HEK293 (cell line): ENCODE measurements at regions not wholly inside any gene's neighbourhood (a gene's known extent, or its start where the extent isn't known, plus 50 kb on each side); places are given as distances from the start of the nearest gene placed in this dataset.

Experiments used
- OSR2 ChIP-seq: fragments of 450-650 bp; formaldehyde crosslinking; IDR thresholded peaks from 2 replicates; pipeline ENCODE4 v1.5.1; 2016; ENCODE audit warnings: missing biosample characterization, missing genetic modification characterization
- OVOL3 ChIP-seq: fragments of 450-650 bp; formaldehyde crosslinking; IDR thresholded peaks from 2 replicates; pipeline ENCODE4 v1.5.1; 2016; ENCODE audit warnings: missing biosample characterization, missing genetic modification characterization
- SALL2 ChIP-seq: fragments of 450-650 bp; formaldehyde crosslinking; IDR thresholded peaks from 2 replicates; pipeline ENCODE4 v1.5.0; 2017; ENCODE audit warnings: missing biosample characterization, mild to moderate bottlenecking, missing genetic modification characterization, borderline replicate concordance
- YY2 ChIP-seq: fragments of 450-650 bp; formaldehyde crosslinking; IDR thresholded peaks from 2 replicates; pipeline ENCODE4 v1.5.1; 2016; ENCODE audit warnings: missing biosample characterization, missing genetic modification characterization
- ZFP41 ChIP-seq: fragments of 450-650 bp; formaldehyde crosslinking; IDR thresholded peaks from 2 replicates; pipeline ENCODE4 v1.5.1; 2016; ENCODE audit warnings: missing biosample characterization, missing genetic modification characterization, borderline replicate concordance
- ZNF10 ChIP-seq: fragments of 450-650 bp; formaldehyde crosslinking; IDR thresholded peaks from 2 replicates; pipeline ENCODE4 v1.5.1; 2017; ENCODE audit warnings: missing biosample characterization, missing genetic modification characterization
- ZNF132 ChIP-seq: fragments of 450-650 bp; formaldehyde crosslinking; IDR thresholded peaks from 2 replicates; pipeline ENCODE4 v1.5.1; 2017; ENCODE audit warnings: missing biosample characterization, missing genetic modification characterization, borderline replicate concordance
- ZNF211 ChIP-seq: fragments of 450-650 bp; formaldehyde crosslinking; IDR thresholded peaks from 2 replicates; pipeline ENCODE4 v1.5.1; 2016; ENCODE audit warnings: low read depth, missing biosample characterization, missing genetic modification characterization
- ZNF311 ChIP-seq: fragments of 450-650 bp; formaldehyde crosslinking; IDR thresholded peaks from 2 replicates; pipeline ENCODE4 v1.5.1; 2017; ENCODE audit warnings: missing biosample characterization, missing genetic modification characterization, borderline replicate concordance
- ZNF350 ChIP-seq: fragments of 450-650 bp; formaldehyde crosslinking; IDR thresholded peaks from 2 replicates; pipeline ENCODE4 v1.5.0; 2017; ENCODE audit warnings: missing biosample characterization, mild to moderate bottlenecking, missing genetic modification characterization
- ZNF548 ChIP-seq: fragments of 450-650 bp; formaldehyde crosslinking; IDR thresholded peaks from 2 replicates; pipeline ENCODE4 v1.5.1; 2016; ENCODE audit warnings: missing biosample characterization, missing genetic modification characterization
- ZNF561 ChIP-seq: fragments of 450-650 bp; IDR thresholded peaks from 2 replicates; pipeline ENCODE4 v1.5.1; 2018; ENCODE audit warnings: missing biosample characterization, missing genetic modification characterization, borderline replicate concordance
- ZNF658 ChIP-seq: fragments of 450-650 bp; formaldehyde crosslinking; IDR thresholded peaks from 2 replicates; pipeline ENCODE4; 2016; ENCODE audit warnings: missing biosample characterization, missing genetic modification characterization
- ZNF670 ChIP-seq: fragments of 450-650 bp; formaldehyde crosslinking; IDR thresholded peaks from 2 replicates; pipeline ENCODE4 v1.5.1; 2016; ENCODE audit warnings: missing biosample characterization, missing genetic modification characterization, low read depth
- ZNF707 ChIP-seq: fragments of 450-650 bp; formaldehyde crosslinking; IDR thresholded peaks from 2 replicates; pipeline ENCODE4 v1.5.1; 2016; ENCODE audit warnings: missing biosample characterization, missing genetic modification characterization
- ZNF747 ChIP-seq: fragments of 450-650 bp; formaldehyde crosslinking; IDR thresholded peaks from 2 replicates; pipeline ENCODE4 v1.5.1; 2016; ENCODE audit warnings: missing biosample characterization, missing genetic modification characterization
- TF ChIP-seq, protein P1 (sequence below): fragments of 450-650 bp; formaldehyde crosslinking; IDR thresholded peaks from 2 replicates; pipeline ENCODE4 v1.5.1; 2016; ENCODE audit warnings: missing biosample characterization, missing genetic modification characterization
- TF ChIP-seq, protein P2 (sequence below): fragments of 450-650 bp; formaldehyde crosslinking; IDR thresholded peaks from 2 replicates; pipeline ENCODE4 v1.5.1; 2016; ENCODE audit warnings: missing biosample characterization, missing genetic modification characterization
- TF ChIP-seq, protein P3 (sequence below): fragments of 450-650 bp; formaldehyde crosslinking; IDR thresholded peaks from 2 replicates; pipeline ENCODE4 v1.5.1; 2016; ENCODE audit warnings: missing biosample characterization, missing genetic modification characterization
- TF ChIP-seq, protein P4 (sequence below): fragments of 450-650 bp; formaldehyde crosslinking; IDR thresholded peaks from 2 replicates; pipeline ENCODE4 v1.5.1; 2017; ENCODE audit warnings: missing biosample characterization, mild to moderate bottlenecking, missing genetic modification characterization, moderate library complexity
- TF ChIP-seq, protein P5 (sequence below): fragments of 450-650 bp; formaldehyde crosslinking; IDR thresholded peaks from 2 replicates; pipeline ENCODE4 v1.5.1; 2016; ENCODE audit warnings: missing biosample characterization, missing genetic modification characterization, low read depth
- TF ChIP-seq, protein P6 (sequence below): fragments of 450-650 bp; IDR thresholded peaks from 2 replicates; pipeline ENCODE4 v1.5.1; 2018; ENCODE audit warnings: missing biosample characterization, mild to moderate bottlenecking, missing genetic modification characterization
- TF ChIP-seq, protein P7 (sequence below): fragments of 450-650 bp; formaldehyde crosslinking; IDR thresholded peaks from 2 replicates; pipeline ENCODE4 v1.5.1; 2016; ENCODE audit warnings: missing biosample characterization, missing genetic modification characterization
- TF ChIP-seq, protein P8 (sequence below): fragments of 450-650 bp; formaldehyde crosslinking; IDR thresholded peaks from 2 replicates; pipeline ENCODE4 v1.5.1; 2017; ENCODE audit warnings: missing biosample characterization, missing genetic modification characterization

DNA sequence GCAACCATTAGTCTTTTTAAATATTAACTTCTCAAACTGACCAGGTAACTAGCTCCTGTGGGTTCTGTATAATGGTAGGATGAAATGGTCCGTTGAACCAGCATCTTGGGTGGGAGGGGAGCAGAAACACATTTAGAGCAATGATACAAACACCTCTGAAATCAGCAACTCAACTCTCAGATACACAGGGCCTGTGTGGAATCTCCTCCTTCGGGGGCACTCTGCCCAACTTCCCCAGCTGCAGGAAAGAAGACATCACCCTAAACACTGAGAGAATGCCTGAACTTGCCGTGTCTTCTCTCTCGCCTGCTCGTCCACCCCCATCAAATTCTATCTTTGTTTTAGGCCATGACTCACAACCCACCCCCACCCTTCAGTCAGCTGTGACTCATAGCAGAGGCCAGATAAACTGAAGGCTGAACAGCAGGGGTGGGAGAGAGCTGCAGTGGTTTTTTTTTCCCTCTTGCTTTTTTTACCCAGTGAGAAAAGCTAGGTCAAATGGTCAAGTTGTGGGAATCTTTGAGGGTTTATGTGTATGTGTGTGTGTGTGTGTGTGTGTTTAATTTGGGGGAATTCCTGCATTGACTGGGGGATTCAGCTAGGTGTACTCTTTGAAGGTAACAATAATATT, 593.4 kb upstream of the JAG1 start (continued):
- TF ChIP-seq ZNF10 (tag by site-specific recombination) (no peak), SALL2 (tag by site-specific recombination) (no peak), ZFP41 (no peak), ZNF311 (tag by site-specific recombination) (no peak), OVOL3 (tag by site-specific recombination) (no peak), ZNF747 (no peak), ZNF350 (tag by site-specific recombination) (no peak), OSR2 (tag by site-specific recombination) (no peak), ZNF658 (no peak), ZNF548 (tag by site-specific recombination) (no peak), ZNF670 (tag by site-specific recombination) (no peak), ZNF561 (tag by site-specific recombination) (no peak), YY2 (no peak), ZNF211 (tag by site-specific recombination) (no peak), ZNF132 (no peak), ZNF707 (tag by site-specific recombination) (no peak)
- TF ChIP-seq, protein P1, sequence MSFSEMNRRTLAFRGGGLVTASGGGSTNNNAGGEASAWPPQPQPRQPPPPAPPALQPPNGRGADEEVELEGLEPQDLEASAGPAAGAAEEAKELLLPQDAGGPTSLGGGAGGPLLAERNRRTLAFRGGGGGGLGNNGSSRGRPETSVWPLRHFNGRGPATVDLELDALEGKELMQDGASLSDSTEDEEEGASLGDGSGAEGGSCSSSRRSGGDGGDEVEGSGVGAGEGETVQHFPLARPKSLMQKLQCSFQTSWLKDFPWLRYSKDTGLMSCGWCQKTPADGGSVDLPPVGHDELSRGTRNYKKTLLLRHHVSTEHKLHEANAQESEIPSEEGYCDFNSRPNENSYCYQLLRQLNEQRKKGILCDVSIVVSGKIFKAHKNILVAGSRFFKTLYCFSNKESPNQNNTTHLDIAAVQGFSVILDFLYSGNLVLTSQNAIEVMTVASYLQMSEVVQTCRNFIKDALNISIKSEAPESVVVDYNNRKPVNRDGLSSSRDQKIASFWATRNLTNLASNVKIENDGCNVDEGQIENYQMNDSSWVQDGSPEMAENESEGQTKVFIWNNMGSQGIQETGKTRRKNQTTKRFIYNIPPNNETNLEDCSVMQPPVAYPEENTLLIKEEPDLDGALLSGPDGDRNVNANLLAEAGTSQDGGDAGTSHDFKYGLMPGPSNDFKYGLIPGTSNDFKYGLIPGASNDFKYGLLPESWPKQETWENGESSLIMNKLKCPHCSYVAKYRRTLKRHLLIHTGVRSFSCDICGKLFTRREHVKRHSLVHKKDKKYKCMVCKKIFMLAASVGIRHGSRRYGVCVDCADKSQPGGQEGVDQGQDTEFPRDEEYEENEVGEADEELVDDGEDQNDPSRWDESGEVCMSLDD (tag by site-specific recombination) = no peak
- TF ChIP-seq, protein P2, sequence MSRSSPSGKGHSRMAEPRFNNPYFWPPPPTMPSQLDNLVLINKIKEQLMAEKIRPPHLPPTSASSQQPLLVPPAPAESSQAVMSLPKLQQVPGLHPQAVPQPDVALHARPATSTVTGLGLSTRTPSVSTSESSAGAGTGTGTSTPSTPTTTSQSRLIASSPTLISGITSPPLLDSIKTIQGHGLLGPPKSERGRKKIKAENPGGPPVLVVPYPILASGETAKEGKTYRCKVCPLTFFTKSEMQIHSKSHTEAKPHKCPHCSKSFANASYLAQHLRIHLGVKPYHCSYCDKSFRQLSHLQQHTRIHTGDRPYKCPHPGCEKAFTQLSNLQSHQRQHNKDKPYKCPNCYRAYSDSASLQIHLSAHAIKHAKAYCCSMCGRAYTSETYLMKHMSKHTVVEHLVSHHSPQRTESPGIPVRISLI = peak; percentile 89
- TF ChIP-seq, protein P3, sequence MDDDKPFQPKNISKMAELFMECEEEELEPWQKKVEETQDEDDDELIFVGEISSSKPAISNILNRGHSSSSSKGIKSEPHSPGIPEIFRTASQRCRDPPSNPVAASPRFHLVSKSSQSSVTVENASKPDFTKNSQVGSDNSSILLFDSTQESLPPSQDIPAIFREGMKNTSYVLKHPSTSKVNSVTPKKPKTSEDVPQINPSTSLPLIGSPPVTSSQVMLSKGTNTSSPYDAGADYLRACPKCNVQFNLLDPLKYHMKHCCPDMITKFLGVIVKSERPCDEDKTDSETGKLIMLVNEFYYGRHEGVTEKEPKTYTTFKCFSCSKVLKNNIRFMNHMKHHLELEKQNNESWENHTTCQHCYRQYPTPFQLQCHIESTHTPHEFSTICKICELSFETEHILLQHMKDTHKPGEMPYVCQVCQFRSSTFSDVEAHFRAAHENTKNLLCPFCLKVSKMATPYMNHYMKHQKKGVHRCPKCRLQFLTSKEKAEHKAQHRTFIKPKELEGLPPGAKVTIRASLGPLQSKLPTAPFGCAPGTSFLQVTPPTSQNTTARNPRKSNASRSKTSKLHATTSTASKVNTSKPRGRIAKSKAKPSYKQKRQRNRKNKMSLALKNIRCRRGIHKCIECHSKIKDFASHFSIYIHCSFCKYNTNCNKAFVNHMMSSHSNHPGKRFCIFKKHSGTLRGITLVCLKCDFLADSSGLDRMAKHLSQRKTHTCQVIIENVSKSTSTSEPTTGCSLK (tag by site-specific recombination) = no peak
- TF ChIP-seq, protein P4, sequence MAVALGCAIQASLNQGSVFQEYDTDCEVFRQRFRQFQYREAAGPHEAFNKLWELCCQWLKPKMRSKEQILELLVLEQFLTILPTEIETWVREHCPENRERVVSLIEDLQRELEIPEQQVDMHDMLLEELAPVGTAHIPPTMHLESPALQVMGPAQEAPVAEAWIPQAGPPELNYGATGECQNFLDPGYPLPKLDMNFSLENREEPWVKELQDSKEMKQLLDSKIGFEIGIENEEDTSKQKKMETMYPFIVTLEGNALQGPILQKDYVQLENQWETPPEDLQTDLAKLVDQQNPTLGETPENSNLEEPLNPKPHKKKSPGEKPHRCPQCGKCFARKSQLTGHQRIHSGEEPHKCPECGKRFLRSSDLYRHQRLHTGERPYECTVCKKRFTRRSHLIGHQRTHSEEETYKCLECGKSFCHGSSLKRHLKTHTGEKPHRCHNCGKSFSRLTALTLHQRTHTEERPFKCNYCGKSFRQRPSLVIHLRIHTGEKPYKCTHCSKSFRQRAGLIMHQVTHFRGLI (tag by site-specific recombination) = no peak
- TF ChIP-seq, protein P5, sequence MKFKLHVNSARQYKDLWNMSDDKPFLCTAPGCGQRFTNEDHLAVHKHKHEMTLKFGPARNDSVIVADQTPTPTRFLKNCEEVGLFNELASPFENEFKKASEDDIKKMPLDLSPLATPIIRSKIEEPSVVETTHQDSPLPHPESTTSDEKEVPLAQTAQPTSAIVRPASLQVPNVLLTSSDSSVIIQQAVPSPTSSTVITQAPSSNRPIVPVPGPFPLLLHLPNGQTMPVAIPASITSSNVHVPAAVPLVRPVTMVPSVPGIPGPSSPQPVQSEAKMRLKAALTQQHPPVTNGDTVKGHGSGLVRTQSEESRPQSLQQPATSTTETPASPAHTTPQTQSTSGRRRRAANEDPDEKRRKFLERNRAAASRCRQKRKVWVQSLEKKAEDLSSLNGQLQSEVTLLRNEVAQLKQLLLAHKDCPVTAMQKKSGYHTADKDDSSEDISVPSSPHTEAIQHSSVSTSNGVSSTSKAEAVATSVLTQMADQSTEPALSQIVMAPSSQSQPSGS = no peak
- TF ChIP-seq, protein P6, sequence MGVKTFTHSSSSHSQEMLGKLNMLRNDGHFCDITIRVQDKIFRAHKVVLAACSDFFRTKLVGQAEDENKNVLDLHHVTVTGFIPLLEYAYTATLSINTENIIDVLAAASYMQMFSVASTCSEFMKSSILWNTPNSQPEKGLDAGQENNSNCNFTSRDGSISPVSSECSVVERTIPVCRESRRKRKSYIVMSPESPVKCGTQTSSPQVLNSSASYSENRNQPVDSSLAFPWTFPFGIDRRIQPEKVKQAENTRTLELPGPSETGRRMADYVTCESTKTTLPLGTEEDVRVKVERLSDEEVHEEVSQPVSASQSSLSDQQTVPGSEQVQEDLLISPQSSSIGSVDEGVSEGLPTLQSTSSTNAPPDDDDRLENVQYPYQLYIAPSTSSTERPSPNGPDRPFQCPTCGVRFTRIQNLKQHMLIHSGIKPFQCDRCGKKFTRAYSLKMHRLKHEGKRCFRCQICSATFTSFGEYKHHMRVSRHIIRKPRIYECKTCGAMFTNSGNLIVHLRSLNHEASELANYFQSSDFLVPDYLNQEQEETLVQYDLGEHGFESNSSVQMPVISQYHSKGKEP (tag by site-specific recombination) = no peak
- TF ChIP-seq, protein P7, sequence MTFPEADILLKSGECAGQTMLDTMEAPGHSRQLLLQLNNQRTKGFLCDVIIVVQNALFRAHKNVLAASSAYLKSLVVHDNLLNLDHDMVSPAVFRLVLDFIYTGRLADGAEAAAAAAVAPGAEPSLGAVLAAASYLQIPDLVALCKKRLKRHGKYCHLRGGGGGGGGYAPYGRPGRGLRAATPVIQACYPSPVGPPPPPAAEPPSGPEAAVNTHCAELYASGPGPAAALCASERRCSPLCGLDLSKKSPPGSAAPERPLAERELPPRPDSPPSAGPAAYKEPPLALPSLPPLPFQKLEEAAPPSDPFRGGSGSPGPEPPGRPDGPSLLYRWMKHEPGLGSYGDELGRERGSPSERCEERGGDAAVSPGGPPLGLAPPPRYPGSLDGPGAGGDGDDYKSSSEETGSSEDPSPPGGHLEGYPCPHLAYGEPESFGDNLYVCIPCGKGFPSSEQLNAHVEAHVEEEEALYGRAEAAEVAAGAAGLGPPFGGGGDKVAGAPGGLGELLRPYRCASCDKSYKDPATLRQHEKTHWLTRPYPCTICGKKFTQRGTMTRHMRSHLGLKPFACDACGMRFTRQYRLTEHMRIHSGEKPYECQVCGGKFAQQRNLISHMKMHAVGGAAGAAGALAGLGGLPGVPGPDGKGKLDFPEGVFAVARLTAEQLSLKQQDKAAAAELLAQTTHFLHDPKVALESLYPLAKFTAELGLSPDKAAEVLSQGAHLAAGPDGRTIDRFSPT = 0 out of 2 replicates have a peak, but pooled peaks have one; percentile 27
- TF ChIP-seq, protein P8, sequence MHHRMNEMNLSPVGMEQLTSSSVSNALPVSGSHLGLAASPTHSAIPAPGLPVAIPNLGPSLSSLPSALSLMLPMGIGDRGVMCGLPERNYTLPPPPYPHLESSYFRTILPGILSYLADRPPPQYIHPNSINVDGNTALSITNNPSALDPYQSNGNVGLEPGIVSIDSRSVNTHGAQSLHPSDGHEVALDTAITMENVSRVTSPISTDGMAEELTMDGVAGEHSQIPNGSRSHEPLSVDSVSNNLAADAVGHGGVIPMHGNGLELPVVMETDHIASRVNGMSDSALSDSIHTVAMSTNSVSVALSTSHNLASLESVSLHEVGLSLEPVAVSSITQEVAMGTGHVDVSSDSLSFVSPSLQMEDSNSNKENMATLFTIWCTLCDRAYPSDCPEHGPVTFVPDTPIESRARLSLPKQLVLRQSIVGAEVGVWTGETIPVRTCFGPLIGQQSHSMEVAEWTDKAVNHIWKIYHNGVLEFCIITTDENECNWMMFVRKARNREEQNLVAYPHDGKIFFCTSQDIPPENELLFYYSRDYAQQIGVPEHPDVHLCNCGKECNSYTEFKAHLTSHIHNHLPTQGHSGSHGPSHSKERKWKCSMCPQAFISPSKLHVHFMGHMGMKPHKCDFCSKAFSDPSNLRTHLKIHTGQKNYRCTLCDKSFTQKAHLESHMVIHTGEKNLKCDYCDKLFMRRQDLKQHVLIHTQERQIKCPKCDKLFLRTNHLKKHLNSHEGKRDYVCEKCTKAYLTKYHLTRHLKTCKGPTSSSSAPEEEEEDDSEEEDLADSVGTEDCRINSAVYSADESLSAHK = no peak
